ENCODE measurements at regions not wholly inside any gene's neighbourhood (a gene's known extent, or its start where the extent isn't known, plus 50 kb on each side); places are given as distances from the start of the nearest gene placed in this dataset.
"Not testable (repeated sequence)": the region's sequence is repeated elsewhere in the genome, so short reads cannot be mapped to it uniquely, and the experiment has no call there.

- no peak overlapping the region for H3K27ac Mint-ChIP-seq
- DNase-seq = no peak
- peaks cover 0 to 3% (median 2%) of the 10 kb centered on the region in 3 donors for H3K27me3 Mint-ChIP-seq (ENCODE audit: low read depth in 3 of 3)
- H3K9me3 Mint-ChIP-seq = peaks cover 0 to 5% (median 0%) of the 10 kb centered on the region in 6 donors
- peaks cover 0 to 3% (median 0%) of the 10 kb centered on the region in 3 donors for H3K36me3 Mint-ChIP-seq
- no peak overlapping the region for H3K4me3 Mint-ChIP-seq
- H3K4me1 Mint-ChIP-seq = no peaks in the 10 kb centered on the region
Measured at GRCh38 chr12:74129702-74130101, 407.9 kb upstream of the ATXN7L3B start.

- Mint-ChIP-seq H3K4me3 (no peak overlapping the region), H3K9me3 (peaks cover 0 to 2% (median 0%) of the 10 kb centered on the region in 6 donors), H3K27ac (no peak overlapping the region), H3K27me3 (ENCODE audit: low read depth in 3 of 3) (no peaks in the 10 kb centered on the region), H3K36me3 (no peaks in the 10 kb centered on the region), H3K4me1 (no peaks in the 10 kb centered on the region)
- no peak for DNase-seq
Measured at GRCh38 chr12:74144396-74144795, 393.2 kb upstream of the ATXN7L3B start.

GRCh38 chr12:74145328-74145727 lies 392.3 kb upstream of the ATXN7L3B start:
- Mint-ChIP-seq H3K27me3 (ENCODE audit: low read depth in 3 of 3) (peaks cover 0 to 1% (median 0%) of the 10 kb centered on the region in 3 donors), H3K27ac (no peak overlapping the region), H3K4me3 (no peak overlapping the region), H3K4me1 (no peaks in the 10 kb centered on the region), H3K9me3 (peaks cover 0 to 2% (median 0%) of the 10 kb centered on the region in 6 donors), H3K36me3 (no peaks in the 10 kb centered on the region)
- no peak for DNase-seq

GRCh38 chr12:74148849-74149248 lies 388.8 kb upstream of the ATXN7L3B start:
- Mint-ChIP-seq H3K27me3 (ENCODE audit: low read depth in 3 of 3) (peaks cover 0 to 1% (median 0%) of the 10 kb centered on the region in 3 donors), H3K36me3 (no peaks in the 10 kb centered on the region), H3K9me3 (peaks cover 0 to 2% (median 0%) of the 10 kb centered on the region in 6 donors), H3K4me1 (no peaks in the 10 kb centered on the region), H3K27ac (no peak overlapping the region), H3K4me3 (no peak overlapping the region)
- DNase-seq = no peak

GRCh38 chr12:74152370-74152769 lies 385.3 kb upstream of the ATXN7L3B start:
- Mint-ChIP-seq H3K27me3 (ENCODE audit: low read depth in 3 of 3) (peaks cover 0 to 2% (median 1%) of the 10 kb centered on the region in 3 donors), H3K9me3 (peaks cover 0 to 5% (median 0%) of the 10 kb centered on the region in 6 donors), H3K4me3 (no peak overlapping the region), H3K4me1 (no peaks in the 10 kb centered on the region), H3K36me3 (no peaks in the 10 kb centered on the region), H3K27ac (no peak overlapping the region)
- DNase-seq = no peak

GRCh38 chr12:74166096-74166495 lies 371.5 kb upstream of the ATXN7L3B start:
- DNase-seq = no peak
- H3K4me1 Mint-ChIP-seq = no peaks in the 10 kb centered on the region
- peaks cover 0 to 3% (median 1%) of the 10 kb centered on the region in 3 donors for H3K27me3 Mint-ChIP-seq (ENCODE audit: low read depth in 3 of 3)
- H3K27ac Mint-ChIP-seq = no peak overlapping the region
- no peaks in the 10 kb centered on the region for H3K36me3 Mint-ChIP-seq
- H3K4me3 Mint-ChIP-seq = no peak overlapping the region
- H3K9me3 Mint-ChIP-seq = peaks cover 0 to 8% (median under 1%) of the 10 kb centered on the region in 6 donors

- Mint-ChIP-seq H3K4me3 (no peak overlapping the region), H3K27me3 (ENCODE audit: low read depth in 3 of 3) (peaks cover 0 to 3% (median 2%) of the 10 kb centered on the region in 3 donors), H3K27ac (no peak overlapping the region), H3K4me1 (no peaks in the 10 kb centered on the region), H3K9me3 (peaks cover 0 to 8% (median 3%) of the 10 kb centered on the region in 6 donors), H3K36me3 (no peaks in the 10 kb centered on the region)
- no peak for DNase-seq
Measured at GRCh38 chr12:74169607-74170006, 368.0 kb upstream of the ATXN7L3B start.

GRCh38 chr12:74170645-74171477 lies 366.8 kb upstream of the ATXN7L3B start:
- peaks cover 0 to 3% (median 2%) of the 10 kb centered on the region in 3 donors for H3K27me3 Mint-ChIP-seq (ENCODE audit: low read depth in 3 of 3)
- H3K36me3 Mint-ChIP-seq = no peaks in the 10 kb centered on the region
- H3K4me1 Mint-ChIP-seq = no peaks in the 10 kb centered on the region
- DNase-seq = no peak
- H3K4me3 Mint-ChIP-seq = no peak overlapping the region
- H3K27ac Mint-ChIP-seq = no peak overlapping the region
- H3K9me3 Mint-ChIP-seq = peaks cover 0 to 9% (median 3%) of the 10 kb centered on the region in 6 donors

- Mint-ChIP-seq H3K27me3 (ENCODE audit: low read depth in 3 of 3) (peaks cover 0 to 3% (median 2%) of the 10 kb centered on the region in 3 donors), H3K27ac (no peak overlapping the region), H3K4me3 (no peak overlapping the region), H3K36me3 (no peaks in the 10 kb centered on the region), H3K9me3 (peaks cover 0 to 9% (median 3%) of the 10 kb centered on the region in 6 donors), H3K4me1 (no peaks in the 10 kb centered on the region)
- DNase-seq = no peak
Measured at GRCh38 chr12:74171478-74171909, 366.1 kb upstream of the ATXN7L3B start.

- not testable (repeated sequence) for DNase-seq; H3K27me3 Mint-ChIP-seq (ENCODE audit: low read depth in 3 of 3); H3K27ac Mint-ChIP-seq; H3K4me1 Mint-ChIP-seq; H3K4me3 Mint-ChIP-seq; H3K36me3 Mint-ChIP-seq
- peaks cover 3 to 14% (median 4%) of the 10 kb centered on the region in 6 donors for H3K9me3 Mint-ChIP-seq
Measured at GRCh38 chr12:74174961-74175360, 362.7 kb upstream of the ATXN7L3B start.

GRCh38 chr12:74185360-74185759 lies 352.3 kb upstream of the ATXN7L3B start:
- H3K27me3 Mint-ChIP-seq (ENCODE audit: low read depth in 3 of 3) = peaks cover 0 to 3% (median 2%) of the 10 kb centered on the region in 3 donors
- no peaks in the 10 kb centered on the region for H3K4me1 Mint-ChIP-seq
- H3K27ac Mint-ChIP-seq = no peak overlapping the region
- no peak overlapping the region for H3K4me3 Mint-ChIP-seq
- DNase-seq = no peak
- no peaks in the 10 kb centered on the region for H3K36me3 Mint-ChIP-seq
- peaks cover 0 to 2% (median 0%) of the 10 kb centered on the region in 6 donors for H3K9me3 Mint-ChIP-seq

GRCh38 chr12:74193191-74193590 lies 344.4 kb upstream of the ATXN7L3B start:
- Mint-ChIP-seq H3K9me3 (peaks cover 0 to 2% (median 0%) of the 10 kb centered on the region in 6 donors), H3K4me3 (no peak overlapping the region), H3K36me3 (no peaks in the 10 kb centered on the region), H3K27ac (no peak overlapping the region), H3K27me3 (ENCODE audit: low read depth in 3 of 3) (no peaks in the 10 kb centered on the region), H3K4me1 (no peaks in the 10 kb centered on the region)
- DNase-seq = no peak

GRCh38 chr12:74204236-74204635 lies 333.4 kb upstream of the ATXN7L3B start:
- Mint-ChIP-seq H3K27me3 (ENCODE audit: low read depth in 3 of 3) (no peaks in the 10 kb centered on the region), H3K27ac (no peak overlapping the region), H3K9me3 (peaks cover 0 to 4% (median 0%) of the 10 kb centered on the region in 6 donors), H3K36me3 (no peaks in the 10 kb centered on the region), H3K4me3 (no peak overlapping the region), H3K4me1 (no peaks in the 10 kb centered on the region)
- no peak for DNase-seq

GRCh38 chr12:74227846-74228545 lies 309.6 kb upstream of the ATXN7L3B start:
- H3K27ac Mint-ChIP-seq = no peak overlapping the region
- no peaks in the 10 kb centered on the region for H3K27me3 Mint-ChIP-seq (ENCODE audit: low read depth in 3 of 3)
- no peaks in the 10 kb centered on the region for H3K36me3 Mint-ChIP-seq
- H3K4me3 Mint-ChIP-seq = no peak overlapping the region
- no peak for DNase-seq
- peaks cover 0 to 3% (median 0%) of the 10 kb centered on the region in 6 donors for H3K9me3 Mint-ChIP-seq
- H3K4me1 Mint-ChIP-seq = no peaks in the 10 kb centered on the region
